HG02610 (cell line): ENCODE measurements at regions not wholly inside any gene's neighbourhood (a gene's known extent, or its start where the extent isn't known, plus 50 kb on each side); places are given as distances from the start of the nearest gene placed in this dataset.

ENCODE experiments used
- ATAC-seq: cut with Tn5 transposase; IDR thresholded peaks from one replicate; pipeline ENCODE4 v1.9.1; 2021; ENCODE audit warnings: mild to moderate bottlenecking, moderate library complexity; ENCODE audit not compliant: unreplicated experiment

DNA sequence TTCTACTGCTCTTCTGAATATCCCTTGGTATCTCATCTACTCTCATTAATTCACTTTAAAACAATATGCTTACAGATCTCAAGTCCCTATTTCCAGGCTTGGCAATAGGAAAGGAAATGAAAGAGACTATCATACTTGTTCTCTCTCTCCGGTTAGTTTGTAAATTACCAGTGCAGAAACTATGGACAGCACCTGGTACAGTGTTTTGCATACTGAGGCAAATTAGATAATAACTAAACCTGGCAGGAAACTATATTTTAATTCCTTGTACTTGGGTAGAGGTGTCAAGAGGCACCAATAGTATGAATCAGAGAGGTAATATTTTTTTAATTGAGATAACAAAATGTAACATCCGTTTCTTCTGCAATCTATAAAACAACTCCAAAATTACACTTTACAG is 97.7 kb upstream of the TMEM196 start:
- ATAC-seq: no peak

DNA sequence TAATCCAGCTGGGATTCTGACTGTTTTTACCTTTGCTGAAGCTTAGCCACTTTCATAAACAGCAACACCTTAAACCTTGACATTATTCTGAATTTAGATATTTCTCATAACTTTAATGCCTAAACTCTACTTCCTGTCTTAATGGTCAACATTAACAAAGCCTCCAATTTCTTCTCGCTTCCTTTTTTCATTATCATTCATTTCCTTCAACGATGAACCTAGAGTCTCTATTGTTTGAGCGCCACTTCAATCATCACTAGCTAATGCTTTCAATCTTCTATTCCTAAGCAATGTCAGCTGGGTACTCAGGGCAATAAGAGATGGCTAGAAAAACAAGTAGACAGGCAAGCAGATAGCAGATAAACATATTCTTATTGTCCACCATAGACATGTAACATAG is 96.6 kb upstream of the TMEM196 start:
- no peak for ATAC-seq

GRCh38 chr7:19853261-19853832 is 79.9 kb upstream of the TMEM196 start:
- no peak for ATAC-seq

- ATAC-seq: no peak
Observed at GRCh38 chr7:19852192-19852591, 78.8 kb upstream of the TMEM196 start.

DNA sequence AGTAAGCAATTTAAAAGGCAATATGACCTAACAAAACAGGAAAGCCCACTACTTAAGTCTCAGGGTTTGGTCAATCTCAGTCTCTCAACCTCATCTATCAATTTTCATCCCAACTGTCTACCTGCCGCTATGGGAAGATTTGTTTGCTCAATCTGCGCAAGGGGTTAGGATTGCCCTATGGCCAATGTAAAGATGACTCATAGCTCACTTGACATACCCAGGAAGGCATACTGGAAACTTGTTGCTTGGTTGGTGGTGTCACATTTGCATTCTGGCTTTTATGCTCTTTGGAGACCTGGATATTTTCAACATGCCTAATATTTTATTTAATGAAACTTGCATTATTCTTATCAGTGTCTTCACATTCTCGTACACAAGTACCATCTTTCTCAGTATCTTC is 78.1 kb upstream of the TMEM196 start:
- ATAC-seq: no peak

GRCh38 chr7:19834566-19834965 is 61.1 kb upstream of the TMEM196 start:
- ATAC-seq: no peak

DNA sequence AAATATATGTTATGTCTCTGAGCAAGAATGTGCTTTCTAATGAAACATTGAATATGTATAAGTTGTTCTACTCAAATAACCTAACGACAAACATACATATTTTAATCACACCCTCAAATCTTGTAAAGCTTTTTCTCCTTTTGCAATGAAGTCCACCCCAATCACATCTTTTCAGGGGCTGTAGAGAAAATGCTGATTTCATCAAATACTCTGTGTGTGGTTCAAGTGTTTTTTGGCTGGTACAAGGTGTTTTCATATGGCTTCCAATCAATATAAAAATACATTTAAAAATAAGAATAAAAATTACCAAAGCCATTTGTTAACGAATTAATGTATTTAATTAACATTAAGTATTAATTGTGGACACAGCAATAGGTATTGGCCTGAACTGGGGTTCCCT is 57.2 kb upstream of the TMEM196 start:
- no peak for ATAC-seq
